GM12892 (cell line): ENCODE measurements at regions not wholly inside any gene's neighbourhood (a gene's known extent, or its start where the extent isn't known, plus 50 kb on each side); places are given as distances from the start of the nearest gene placed in this dataset.

Experiments used
- POLR2A ChIP-seq: IDR thresholded peaks from 2 replicates; pipeline ENCODE4 v1.6.1; 2011; ENCODE audit warnings: low read depth, low read length, control low read depth
- POLR2AphosphoS5 ChIP-seq: IDR thresholded peaks from 2 replicates; pipeline ENCODE4 v1.6.1; 2011; ENCODE audit warnings: low read depth, low read length, control low read depth

GRCh38 chr6:156648616-156649015 is 128.6 kb upstream of the ARID1B start:
- TF ChIP-seq POLR2AphosphoS5 (no peak), POLR2A (no peak)
